Adrenal gland (tissue), 5 donors: ENCODE measurements at regions not wholly inside any gene's neighbourhood (a gene's known extent, or its start where the extent isn't known, plus 50 kb on each side); places are given as distances from the start of the nearest gene placed in this dataset.

ENCODE experiments used
- POLR2A ChIP-seq, 2 donors: fragments of 450-650 bp; IDR thresholded peaks; one replicate each; pipeline ENCODE4 v1.6.1; 2017; ENCODE audit warnings: antibody characterized with exemption in 2 of 2, mild to moderate bottlenecking in 2 of 2, moderate library complexity in 1 of 2
- TF ChIP-seq, protein P1 (sequence below), 6 experiments: fragments of 450-650 bp in 4 of 6; fragments of 200-600 bp in 2 of 6; sonication (generic) in 1 of 6; IDR thresholded peaks; 1 replicate in 5 of 6; 2 replicates in 1 of 6; pipeline versions ENCODE4 v1.5.1 to v1.8.0; 2016 to 2021; ENCODE audit warnings: antibody characterized with exemption in 6 of 6, mild to moderate bottlenecking in 2 of 6, moderate library complexity in 1 of 6
- donor health status: DM: no; HTN: no; CAD: no.

DNA sequence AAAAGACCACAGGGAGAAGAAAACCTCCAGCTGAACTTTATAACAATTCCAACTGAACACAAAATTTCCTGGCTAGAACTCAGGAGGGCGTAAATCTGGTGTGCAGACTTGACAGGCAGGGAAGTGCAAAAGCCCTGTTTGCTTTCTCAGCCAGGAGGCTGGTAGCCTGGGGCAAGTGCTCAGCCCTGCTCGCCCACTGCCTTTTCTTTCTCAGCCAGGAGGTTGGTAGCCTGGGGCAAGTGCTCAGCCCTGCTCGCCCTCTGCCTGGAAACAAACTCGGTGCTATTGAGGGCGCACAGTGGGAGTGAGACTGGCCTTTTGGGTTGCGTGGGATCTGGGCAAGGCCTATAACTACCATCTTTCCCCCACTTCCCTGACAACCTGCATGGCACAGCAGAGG lies 275.4 kb upstream of the MAOA start:
- TF ChIP-seq POLR2A (IDR thresholded peaks at IDR 0.05): no peak
- TF ChIP-seq, protein P1, sequence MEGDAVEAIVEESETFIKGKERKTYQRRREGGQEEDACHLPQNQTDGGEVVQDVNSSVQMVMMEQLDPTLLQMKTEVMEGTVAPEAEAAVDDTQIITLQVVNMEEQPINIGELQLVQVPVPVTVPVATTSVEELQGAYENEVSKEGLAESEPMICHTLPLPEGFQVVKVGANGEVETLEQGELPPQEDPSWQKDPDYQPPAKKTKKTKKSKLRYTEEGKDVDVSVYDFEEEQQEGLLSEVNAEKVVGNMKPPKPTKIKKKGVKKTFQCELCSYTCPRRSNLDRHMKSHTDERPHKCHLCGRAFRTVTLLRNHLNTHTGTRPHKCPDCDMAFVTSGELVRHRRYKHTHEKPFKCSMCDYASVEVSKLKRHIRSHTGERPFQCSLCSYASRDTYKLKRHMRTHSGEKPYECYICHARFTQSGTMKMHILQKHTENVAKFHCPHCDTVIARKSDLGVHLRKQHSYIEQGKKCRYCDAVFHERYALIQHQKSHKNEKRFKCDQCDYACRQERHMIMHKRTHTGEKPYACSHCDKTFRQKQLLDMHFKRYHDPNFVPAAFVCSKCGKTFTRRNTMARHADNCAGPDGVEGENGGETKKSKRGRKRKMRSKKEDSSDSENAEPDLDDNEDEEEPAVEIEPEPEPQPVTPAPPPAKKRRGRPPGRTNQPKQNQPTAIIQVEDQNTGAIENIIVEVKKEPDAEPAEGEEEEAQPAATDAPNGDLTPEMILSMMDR (IDR thresholded peaks at IDR 0.05): no peak
